Gastrocnemius medialis (tissue), 4 donors: ENCODE measurements at regions not wholly inside any gene's neighbourhood (a gene's known extent, or its start where the extent isn't known, plus 50 kb on each side); places are given as distances from the start of the nearest gene placed in this dataset.

Source experiments
- CTCF ChIP-seq, 5 experiments: fragments of 450-650 bp in 3 of 5; fragments of 200-600 bp in 2 of 5; sonication (generic) in 2 of 5; IDR thresholded peaks in 4 of 5; conservative IDR thresholded peaks in 1 of 5; 1 replicate in 4 of 5; 2 replicates in 1 of 5; pipeline ENCODE4 v1.5.1; 2016 to 2019; ENCODE audit warnings: antibody characterized with exemption in 5 of 5, mild to moderate bottlenecking in 3 of 5, moderate library complexity in 3 of 5
- POLR2A ChIP-seq, 2 donors: fragments of 450-650 bp; IDR thresholded peaks; one replicate each; pipeline ENCODE4 v1.6.1; 2017; ENCODE audit warnings: antibody characterized with exemption in 2 of 2, mild to moderate bottlenecking in 2 of 2, moderate library complexity in 2 of 2

- no peak for TF ChIP-seq CTCF (IDR thresholded peaks at IDR 0.05 in 4 of 5, conservative IDR thresholded peaks at IDR 0.05 in 1 of 5)
- TF ChIP-seq POLR2A (IDR thresholded peaks at IDR 0.05): no peak
Observed at GRCh38 chr10:2610946-2611345, 456.4 kb upstream of the PFKP start.
